ENCODE measurements at regions not wholly inside any gene's neighbourhood (a gene's known extent, or its start where the extent isn't known, plus 50 kb on each side); places are given as distances from the start of the nearest gene placed in this dataset.
A peak's percentile ranks its signal among the peaks of the same experiment; 100 is the strongest.

DNA sequence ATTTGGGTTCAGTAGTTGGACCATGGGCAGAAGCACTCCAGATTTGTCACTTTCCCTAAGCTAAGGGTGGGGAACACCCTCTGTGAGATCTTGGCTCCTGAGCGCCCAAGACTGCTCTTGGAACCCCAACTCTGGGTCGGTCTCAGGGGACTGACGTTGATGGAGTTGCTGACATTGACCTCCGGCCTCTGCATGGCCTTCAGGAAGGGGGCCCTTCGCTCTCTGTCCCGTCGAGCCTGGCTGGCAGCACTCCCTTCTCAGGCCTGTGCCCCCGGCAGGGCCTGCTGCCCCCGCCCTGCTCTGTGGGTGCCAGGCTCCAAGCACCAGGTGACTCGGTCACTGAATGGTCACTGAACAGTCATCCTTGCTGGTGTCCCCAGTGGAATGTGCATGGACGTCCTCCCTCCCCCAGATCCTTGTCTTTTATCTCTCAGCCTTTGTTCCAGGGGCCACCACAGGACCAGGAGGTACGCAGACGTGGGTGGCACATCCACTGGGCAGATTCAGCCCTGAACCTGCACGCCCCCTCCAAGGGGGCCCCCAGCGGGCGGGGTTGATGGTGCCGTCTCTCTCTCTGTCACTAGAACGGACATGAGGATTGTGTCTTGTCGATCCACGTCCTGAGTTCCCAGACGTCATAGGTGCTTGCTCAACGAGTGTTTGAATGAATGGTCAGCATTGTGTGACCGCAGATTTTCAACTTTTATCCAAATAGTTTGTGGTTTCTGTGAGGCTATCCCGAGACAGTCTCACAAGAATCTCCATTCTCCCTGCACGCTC is 314.5 kb downstream of the SEC14L1 start:
- Histone ChIP-seq H4K20me1 (ENCODE audit: control insufficient read depth, insufficient read depth, low read depth, low read length) (no peaks in the 10 kb centered on the region; the same call in 1 of the 2 replicates), H3K9me3 (ENCODE audit: control insufficient read depth, insufficient read depth, low read length) (no peaks in the 10 kb centered on the region), H3K9me2 (replicated peaks; ENCODE audit: control insufficient read depth, low read length) (no peaks in the 10 kb centered on the region), H3K27ac (ENCODE audit: low read depth, low read length) (peak overlapping the region; percentile 100), H3K4me2 (ENCODE audit: low read length) (peak overlapping the region; percentile 97), H3F3A (ENCODE audit: control insufficient read depth, insufficient read depth) (peaks cover 47% of the 10 kb centered on the region), H3K79me2 (ENCODE audit: control insufficient read depth, low read length) (peaks cover 100% of the 10 kb centered on the region), H3K4me1 (ENCODE audit: control insufficient read depth, low read length) (peaks cover 71% of the 10 kb centered on the region), H3K4me3 (ENCODE audit: low read length) (peak overlapping the region; percentile 91), H3K36me3 (ENCODE audit: control insufficient read depth, low read length) (peaks cover 95% of the 10 kb centered on the region), H3K27me3 (ENCODE audit: control insufficient read depth, low read length) (no peaks in the 10 kb centered on the region)
- no peak for TF ChIP-seq EZH2phosphoT487 (IDR thresholded peaks at IDR 0.05; ENCODE audit: borderline replicate concordance, low read length)
- TF ChIP-seq, protein P1, sequence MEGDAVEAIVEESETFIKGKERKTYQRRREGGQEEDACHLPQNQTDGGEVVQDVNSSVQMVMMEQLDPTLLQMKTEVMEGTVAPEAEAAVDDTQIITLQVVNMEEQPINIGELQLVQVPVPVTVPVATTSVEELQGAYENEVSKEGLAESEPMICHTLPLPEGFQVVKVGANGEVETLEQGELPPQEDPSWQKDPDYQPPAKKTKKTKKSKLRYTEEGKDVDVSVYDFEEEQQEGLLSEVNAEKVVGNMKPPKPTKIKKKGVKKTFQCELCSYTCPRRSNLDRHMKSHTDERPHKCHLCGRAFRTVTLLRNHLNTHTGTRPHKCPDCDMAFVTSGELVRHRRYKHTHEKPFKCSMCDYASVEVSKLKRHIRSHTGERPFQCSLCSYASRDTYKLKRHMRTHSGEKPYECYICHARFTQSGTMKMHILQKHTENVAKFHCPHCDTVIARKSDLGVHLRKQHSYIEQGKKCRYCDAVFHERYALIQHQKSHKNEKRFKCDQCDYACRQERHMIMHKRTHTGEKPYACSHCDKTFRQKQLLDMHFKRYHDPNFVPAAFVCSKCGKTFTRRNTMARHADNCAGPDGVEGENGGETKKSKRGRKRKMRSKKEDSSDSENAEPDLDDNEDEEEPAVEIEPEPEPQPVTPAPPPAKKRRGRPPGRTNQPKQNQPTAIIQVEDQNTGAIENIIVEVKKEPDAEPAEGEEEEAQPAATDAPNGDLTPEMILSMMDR (IDR thresholded peaks at IDR 0.05; ENCODE audit: low read depth, low read length, poor library complexity, severe bottlenecking): no peak

DNA sequence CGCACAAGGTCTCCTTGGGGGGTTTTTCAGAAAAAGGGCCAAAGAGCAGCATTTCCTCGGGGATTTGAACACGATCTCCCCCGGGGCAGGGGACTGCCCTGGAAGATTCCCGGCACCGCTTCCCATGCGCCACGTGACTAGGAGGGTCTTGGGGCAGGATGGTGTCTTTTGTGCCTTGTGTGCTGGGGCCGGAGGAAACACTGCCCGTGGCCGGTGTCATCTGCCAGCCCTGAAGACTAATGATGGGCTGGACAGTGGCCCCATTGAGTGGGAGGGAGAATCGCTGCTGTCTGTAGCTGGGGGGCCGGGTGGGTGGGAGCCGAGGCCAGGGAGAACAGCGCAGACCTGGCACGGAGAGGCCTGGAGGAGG is 315.1 kb downstream of the SEC14L1 start:
- Histone ChIP-seq H3K4me3 (ENCODE audit: low read length) (peak overlapping the region; percentile 91), H3K27ac (ENCODE audit: low read depth, low read length) (peak overlapping the region; percentile 100), H3K4me1 (ENCODE audit: control insufficient read depth, low read length) (peaks cover 77% of the 10 kb centered on the region), H3K79me2 (ENCODE audit: control insufficient read depth, low read length) (peaks cover 100% of the 10 kb centered on the region), H3K9me2 (replicated peaks; ENCODE audit: control insufficient read depth, low read length) (no peaks in the 10 kb centered on the region), H3F3A (ENCODE audit: control insufficient read depth, insufficient read depth) (peaks cover 52% of the 10 kb centered on the region), H3K27me3 (ENCODE audit: control insufficient read depth, low read length) (no peaks in the 10 kb centered on the region), H3K4me2 (ENCODE audit: low read length) (peak overlapping the region; percentile 97), H4K20me1 (ENCODE audit: control insufficient read depth, insufficient read depth, low read depth, low read length) (no peaks in the 10 kb centered on the region; the same call in 1 of the 2 replicates), H3K9me3 (ENCODE audit: control insufficient read depth, insufficient read depth, low read length) (no peaks in the 10 kb centered on the region), H3K36me3 (ENCODE audit: control insufficient read depth, low read length) (peaks cover 95% of the 10 kb centered on the region)
- TF ChIP-seq, protein P1 (IDR thresholded peaks at IDR 0.05; ENCODE audit: low read depth, low read length, poor library complexity, severe bottlenecking): no peak
- no peak for TF ChIP-seq EZH2phosphoT487 (IDR thresholded peaks at IDR 0.05; ENCODE audit: borderline replicate concordance, low read length)

DNA sequence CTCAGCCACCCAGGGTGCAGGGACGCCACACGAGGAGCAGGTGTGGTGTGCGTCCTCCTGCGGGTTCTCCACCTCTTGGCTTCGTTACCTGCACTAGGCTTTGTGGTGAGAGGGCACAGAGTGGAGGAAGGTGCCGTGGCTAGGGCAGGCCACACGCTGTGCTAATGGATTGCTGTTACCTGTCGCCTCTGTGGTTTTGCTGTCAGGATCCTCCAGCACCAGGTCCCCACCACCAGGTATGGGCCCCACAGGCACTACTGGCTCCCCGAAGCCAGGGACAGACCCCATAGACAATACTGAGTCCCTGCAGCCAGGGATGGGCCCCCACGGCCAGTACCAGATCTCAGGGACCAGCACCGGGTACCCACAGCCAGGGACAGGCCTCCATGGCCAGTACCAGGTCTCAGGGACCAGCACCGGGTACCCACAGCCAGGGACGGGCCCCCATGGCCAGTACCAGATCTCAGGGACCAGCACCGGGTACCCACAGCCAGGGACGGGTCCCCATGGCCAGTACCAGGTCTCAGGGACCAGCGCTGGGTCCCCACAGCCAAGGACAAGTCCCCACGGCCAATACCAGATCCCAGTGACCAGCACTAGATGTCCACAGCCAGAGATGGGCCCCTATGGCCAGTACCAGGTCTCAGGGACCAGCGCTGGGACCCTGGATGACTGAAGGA is 315.6 kb downstream of the SEC14L1 start:
- peak overlapping the region; percentile 91 for H3K4me3 ChIP-seq (ENCODE audit: low read length)
- no peaks in the 10 kb centered on the region; the same call in 1 of the 2 replicates for H4K20me1 ChIP-seq (ENCODE audit: control insufficient read depth, insufficient read depth, low read depth, low read length)
- H3K27ac ChIP-seq (ENCODE audit: low read depth, low read length): peak overlapping the region; percentile 100
- peaks cover 99% of the 10 kb centered on the region for H3K79me2 ChIP-seq (ENCODE audit: control insufficient read depth, low read length)
- H3F3A ChIP-seq (ENCODE audit: control insufficient read depth, insufficient read depth): peaks cover 57% of the 10 kb centered on the region
- peak overlapping the region; percentile 97 for H3K4me2 ChIP-seq (ENCODE audit: low read length)
- TF ChIP-seq EZH2phosphoT487 (IDR thresholded peaks at IDR 0.05; ENCODE audit: borderline replicate concordance, low read length): no peak
- TF ChIP-seq, protein P1 (IDR thresholded peaks at IDR 0.05; ENCODE audit: low read depth, low read length, poor library complexity, severe bottlenecking): no peak
- no peaks in the 10 kb centered on the region for H3K9me3 ChIP-seq (ENCODE audit: control insufficient read depth, insufficient read depth, low read length)
- no peaks in the 10 kb centered on the region for H3K27me3 ChIP-seq (ENCODE audit: control insufficient read depth, low read length)
- peaks cover 92% of the 10 kb centered on the region for H3K36me3 ChIP-seq (ENCODE audit: control insufficient read depth, low read length)
- no peaks in the 10 kb centered on the region for H3K9me2 ChIP-seq (replicated peaks; ENCODE audit: control insufficient read depth, low read length)
- peaks cover 82% of the 10 kb centered on the region for H3K4me1 ChIP-seq (ENCODE audit: control insufficient read depth, low read length)
